HG03575 (cell line): ENCODE measurements at regions not wholly inside any gene's neighbourhood (a gene's known extent, or its start where the extent isn't known, plus 50 kb on each side); places are given as distances from the start of the nearest gene placed in this dataset.

Experiments used
- ATAC-seq: cut with Tn5 transposase; IDR thresholded peaks from one replicate; pipeline ENCODE4 v1.9.1; 2021; ENCODE audit not compliant: unreplicated experiment, insufficient number of reproducible peaks, low FRiP score; ENCODE audit errors: extremely low read depth

DNA sequence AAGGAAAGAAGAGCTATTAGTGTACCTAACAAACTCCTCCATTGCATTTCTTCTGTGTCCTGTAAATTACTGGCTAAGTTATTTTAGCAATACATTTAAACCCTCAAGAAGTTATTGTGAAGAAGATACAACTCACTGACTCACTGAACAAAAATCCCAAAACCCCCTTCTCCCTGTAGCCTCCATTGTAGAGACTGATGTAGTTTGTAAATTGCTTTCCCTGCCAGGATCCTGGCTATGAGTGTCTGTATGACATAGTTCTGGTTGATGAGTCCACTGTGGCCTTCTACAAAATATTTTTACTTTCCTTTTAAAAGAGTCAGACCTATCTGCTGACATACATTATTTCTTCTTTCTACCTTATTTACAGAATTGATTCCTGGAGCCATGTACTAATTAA, 155.6 kb downstream of the SLC6A15 start:
- no peak for ATAC-seq

- no peak for ATAC-seq
Measured at GRCh38 chr12:84745127-84745526, 167.5 kb downstream of the SLC6A15 start.

DNA sequence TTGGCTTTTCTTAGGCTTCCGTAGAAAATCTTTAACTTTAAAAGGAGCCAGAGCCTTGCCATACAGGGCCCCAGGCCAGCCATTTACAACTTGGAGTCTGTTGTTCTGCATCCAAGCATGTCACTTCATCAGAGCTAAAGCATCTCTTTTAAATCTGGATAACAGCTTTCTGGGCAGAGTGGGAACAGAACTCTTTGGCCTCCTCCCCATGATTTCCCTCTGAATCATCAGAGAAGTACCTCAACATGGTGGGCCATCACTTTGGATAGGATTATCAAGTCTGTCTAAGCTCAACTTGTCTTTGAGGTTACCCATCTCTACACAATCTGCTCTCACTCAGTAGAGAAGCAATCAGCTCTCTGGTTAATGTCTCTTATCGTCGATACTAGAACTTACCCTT, 170.9 kb downstream of the SLC6A15 start:
- no peak for ATAC-seq

- no peak for ATAC-seq
Measured at GRCh38 chr12:84741031-84741430, 171.6 kb downstream of the SLC6A15 start.

- no peak for ATAC-seq
Measured at GRCh38 chr12:84740602-84741001, 172.0 kb downstream of the SLC6A15 start.

GRCh38 chr12:84738481-84738972, 174.1 kb downstream of the SLC6A15 start:
- ATAC-seq: no peak

GRCh38 chr12:84732828-84733340, 179.7 kb downstream of the SLC6A15 start:
- no peak for ATAC-seq

DNA sequence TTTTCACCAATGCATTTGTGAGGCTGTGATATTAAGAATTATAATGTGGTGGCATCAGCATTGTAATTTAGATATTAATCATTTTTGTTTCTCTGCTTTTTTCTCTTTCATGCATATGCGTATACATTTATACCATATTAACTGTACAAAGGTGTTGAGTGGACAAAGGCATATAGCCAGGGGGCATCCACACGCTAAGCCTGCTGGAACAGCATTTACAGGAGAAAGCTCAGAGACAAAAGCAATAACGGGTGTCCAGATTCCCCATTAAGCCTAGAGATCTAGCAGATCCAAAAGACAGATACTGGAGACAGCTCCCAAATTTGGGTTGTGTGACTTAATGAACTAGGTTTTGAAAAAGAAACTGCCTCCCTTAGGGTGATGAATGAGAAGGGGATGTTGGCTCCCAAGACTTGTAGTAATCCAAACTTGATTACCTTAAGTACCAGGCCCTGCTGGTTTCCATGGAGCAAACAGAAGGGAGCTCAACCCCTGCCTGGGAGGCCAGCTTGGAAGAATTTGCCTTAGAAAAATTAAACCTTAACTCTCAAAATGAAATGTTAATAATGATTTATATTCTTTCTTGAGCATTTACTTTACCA, 181.9 kb downstream of the SLC6A15 start:
- no peak for ATAC-seq

- ATAC-seq: no peak
Measured at GRCh38 chr12:84727961-84728360, 184.6 kb downstream of the SLC6A15 start.

DNA sequence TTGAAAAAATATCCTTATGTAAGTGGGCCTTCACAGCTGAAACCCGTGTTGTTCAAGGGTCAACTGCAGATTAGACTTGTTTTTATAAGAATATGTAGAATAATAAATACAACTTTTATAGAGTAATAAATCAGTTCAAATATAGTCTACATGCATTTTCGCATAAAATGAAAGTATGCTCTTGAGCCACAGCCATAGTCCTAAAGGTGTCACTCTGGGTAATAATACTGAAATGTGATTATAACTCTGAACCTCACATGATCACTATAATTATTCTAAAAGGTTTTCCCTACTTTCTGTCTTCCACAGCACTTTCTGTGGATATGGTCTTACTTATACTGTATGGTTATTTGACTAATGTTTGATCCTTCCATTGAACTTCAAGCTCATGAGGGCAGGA, 185.8 kb downstream of the SLC6A15 start:
- no peak for ATAC-seq

DNA sequence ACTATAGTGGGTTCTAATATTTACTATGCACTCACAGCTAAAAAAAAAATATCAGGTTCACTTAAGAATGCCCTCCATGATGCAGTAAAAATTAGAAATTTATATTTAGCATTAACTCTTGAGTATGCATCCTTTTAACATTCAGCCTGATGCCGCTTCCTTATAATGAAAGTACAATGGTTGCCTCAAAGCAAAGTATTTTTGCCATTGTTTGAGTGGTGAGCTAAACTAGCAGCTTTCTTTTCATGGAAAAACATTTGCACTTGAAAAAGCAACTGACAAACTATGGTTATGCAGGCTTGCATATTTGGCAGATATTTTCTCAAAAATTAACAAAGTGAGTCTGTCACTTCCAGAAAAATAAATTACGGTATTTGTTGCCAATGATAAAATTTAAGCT, 188.6 kb downstream of the SLC6A15 start:
- no peak for ATAC-seq

DNA sequence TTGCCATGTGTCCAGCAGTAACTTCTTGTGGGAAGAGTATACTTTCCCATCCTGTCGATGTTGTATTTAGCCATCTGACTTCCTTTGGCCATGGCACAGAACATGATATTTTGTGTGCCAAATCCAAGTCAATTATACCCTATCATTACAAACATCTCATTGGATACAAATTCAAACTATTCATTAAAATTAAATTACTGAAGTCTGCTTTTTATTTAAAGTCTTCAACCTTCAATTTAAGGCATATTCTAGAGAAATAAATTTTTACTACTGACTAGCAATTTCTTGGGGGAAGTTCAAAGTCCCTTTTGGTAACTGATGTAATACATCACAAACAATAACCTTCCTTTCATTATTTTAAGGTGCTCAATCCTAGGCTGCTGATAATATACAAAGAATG, 192.6 kb downstream of the SLC6A15 start:
- no peak for ATAC-seq

DNA sequence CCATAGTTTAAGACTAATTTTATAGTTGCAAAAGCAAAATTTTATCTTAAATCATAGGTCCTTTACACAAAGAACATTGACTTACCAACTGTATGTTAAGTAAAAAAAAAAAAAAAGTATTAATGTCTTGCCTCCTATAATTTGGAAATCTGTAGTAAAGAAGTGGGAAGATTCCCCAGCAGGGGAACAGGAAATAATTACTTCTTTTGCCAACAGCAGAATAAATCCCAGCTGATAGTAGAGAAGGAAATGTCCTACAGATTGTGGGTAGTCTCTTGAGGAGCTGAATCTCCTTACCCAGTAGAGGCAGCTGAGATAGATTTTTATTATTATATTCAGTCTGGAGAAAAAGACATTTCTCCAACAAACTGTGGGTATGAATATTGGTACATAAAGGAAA, 193.7 kb downstream of the SLC6A15 start:
- no peak for ATAC-seq

GRCh38 chr12:84712747-84713146, 199.9 kb downstream of the SLC6A15 start:
- ATAC-seq: no peak

DNA sequence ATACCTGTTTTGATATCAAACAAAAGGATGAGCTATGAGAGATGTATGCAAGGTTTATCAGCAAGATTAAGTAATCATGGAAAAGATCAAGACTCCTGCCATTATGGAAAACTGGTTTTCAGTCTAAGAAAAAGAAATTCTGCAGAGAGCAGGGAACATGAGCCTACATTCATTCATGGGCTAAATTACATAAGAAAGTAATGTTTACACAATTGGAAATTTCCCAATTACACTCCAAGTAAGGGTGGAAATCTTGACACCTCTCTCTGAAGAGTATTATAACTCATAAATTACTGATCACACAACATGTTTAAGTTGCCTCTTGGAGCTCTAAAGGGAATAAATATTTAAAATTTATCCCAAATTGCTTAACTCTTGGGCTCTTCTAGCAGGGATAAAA, 206.2 kb downstream of the SLC6A15 start:
- no peak for ATAC-seq

- no peak for ATAC-seq
Measured at GRCh38 chr12:84704856-84705255, 207.7 kb downstream of the SLC6A15 start.

DNA sequence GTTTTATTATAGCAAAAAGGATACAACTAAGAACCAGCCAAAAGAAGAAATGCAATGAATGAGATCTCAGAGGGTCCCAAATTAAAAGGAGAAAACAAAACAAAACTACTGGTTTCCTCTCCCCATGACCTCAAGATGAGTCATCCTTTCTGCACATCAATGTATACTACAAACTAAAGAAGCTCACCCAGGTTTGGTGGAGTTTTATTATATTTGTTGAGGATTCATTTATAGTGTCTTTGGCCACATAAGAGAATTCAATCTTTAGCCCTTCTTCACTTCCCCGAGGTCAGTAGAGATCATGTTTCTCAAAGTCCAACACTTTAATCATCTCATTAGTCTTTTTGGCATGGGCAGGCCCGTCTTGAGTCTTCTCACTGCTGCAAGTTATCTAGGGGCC, 210.6 kb downstream of the SLC6A15 start:
- ATAC-seq: no peak

DNA sequence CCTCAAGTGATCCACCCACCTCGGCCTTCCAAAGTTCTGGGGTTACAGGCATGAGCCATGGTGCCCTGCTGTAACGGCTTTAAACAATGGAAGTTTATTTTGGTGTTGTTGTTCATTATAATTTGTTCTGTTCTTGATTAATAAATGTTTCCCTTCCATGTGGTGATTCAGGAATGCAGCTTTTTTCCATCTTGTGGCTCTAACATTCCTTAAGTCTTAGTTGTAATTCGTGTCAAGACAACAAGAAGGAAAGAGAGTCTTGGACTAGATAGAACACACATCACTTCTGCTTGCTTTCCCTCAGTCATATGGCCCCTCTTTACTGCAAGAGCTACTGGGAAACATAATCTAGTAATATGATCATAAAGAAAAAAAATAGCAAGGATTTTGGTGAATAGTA, 211.6 kb downstream of the SLC6A15 start:
- ATAC-seq: no peak

DNA sequence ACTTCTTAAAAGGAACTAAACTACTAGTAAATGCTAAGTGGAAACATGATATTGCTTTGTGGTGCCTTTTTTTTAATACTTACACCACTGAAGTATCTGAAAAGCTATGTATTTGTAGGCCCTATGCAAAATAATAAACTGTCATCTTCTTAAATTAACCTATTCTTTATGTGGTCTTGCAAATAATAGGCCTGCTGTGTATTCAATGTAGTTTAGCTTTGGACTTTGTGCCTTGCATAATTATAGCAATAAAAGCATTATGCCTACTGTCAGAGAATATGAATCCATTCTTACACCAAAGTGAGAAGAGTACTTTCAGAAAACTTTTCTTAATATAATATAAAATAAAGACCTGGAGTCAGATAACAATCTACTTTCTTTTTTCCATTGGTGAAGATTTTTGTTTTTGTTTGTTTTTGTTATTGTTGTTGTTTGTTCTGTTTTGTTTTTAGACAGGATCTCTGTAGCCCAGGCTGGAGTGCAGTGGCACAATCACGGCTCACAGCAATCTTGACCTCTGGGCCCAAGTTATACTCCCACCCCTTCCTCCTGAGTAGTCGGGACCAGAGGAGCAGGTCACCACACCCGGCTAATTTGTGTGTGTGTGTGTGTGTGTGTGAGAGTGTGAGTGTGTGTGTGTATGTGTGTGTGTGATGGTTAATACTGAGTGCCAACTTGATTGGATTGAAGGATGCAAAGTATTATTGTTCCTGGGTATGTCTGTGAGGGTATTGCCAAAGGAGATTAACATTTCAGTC, 213.8 kb downstream of the SLC6A15 start:
- ATAC-seq: no peak

- no peak for ATAC-seq
Measured at GRCh38 chr12:84696908-84697540, 215.6 kb downstream of the SLC6A15 start.
